Hippocampal formation (tissue), 2 donors: ENCODE measurements at regions not wholly inside any gene's neighbourhood (a gene's known extent, or its start where the extent isn't known, plus 50 kb on each side); places are given as distances from the start of the nearest gene placed in this dataset.
A peak's percentile ranks its signal among the peaks of the same experiment; 100 is the strongest.
"Not testable (repeated sequence)": the region's sequence is repeated elsewhere in the genome, so short reads cannot be mapped to it uniquely, and the experiment has no call there.

ENCODE experiments used
- DNase-seq, 2 donors: peaks; one replicate each; lab custom pipeline; 2025; lab: John Stamatoyannopoulos, UW

GRCh38 chr17:15802917-15803316 is 70.8 kb downstream of the TBC1D26 start:
- DNase-seq: not testable (repeated sequence)

DNA sequence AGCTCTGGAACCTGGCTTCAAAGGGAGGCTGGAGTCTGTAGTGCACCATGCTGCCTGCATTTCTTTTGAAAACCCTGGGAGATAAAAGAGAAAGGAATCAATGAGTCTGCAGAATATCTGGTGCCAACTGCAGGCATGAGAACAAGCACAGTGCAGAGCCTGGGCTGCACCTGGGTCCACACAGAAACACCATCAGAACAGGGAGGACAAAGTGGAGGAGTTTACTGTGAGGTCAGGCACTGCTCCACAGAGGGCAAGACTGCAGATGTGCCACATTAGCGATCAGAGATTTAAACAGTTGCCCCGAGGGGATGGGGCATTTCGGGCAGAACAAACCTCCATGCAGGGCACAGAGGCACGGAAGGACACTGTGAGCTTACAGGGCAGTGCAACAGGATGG is 74.7 kb downstream of the TBC1D26 start:
- DNase-seq: not testable (repeated sequence)

DNA sequence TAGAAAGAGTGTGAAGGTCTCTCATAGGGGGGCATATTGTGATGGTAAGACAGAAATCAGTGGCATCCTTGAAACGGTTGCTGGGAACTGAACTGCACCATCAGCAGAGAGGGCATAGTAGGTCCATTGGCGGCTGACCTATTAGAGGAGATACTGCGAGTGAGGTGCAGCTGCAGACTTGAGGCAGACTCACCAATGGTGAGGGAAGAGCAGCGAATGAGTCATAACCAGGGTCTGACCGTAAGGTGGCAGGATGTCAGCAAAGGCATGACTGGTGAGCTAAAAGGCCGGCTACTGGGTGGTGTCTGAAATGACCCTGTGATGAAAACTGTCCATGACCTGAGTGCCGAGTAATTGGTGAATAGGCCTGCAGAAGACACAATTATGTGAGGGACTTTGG is 81.3 kb downstream of the TBC1D26 start:
- DNase-seq: not testable (repeated sequence)

GRCh38 chr17:15814003-15814402 is 81.9 kb downstream of the TBC1D26 start:
- not testable (repeated sequence) for DNase-seq

DNA sequence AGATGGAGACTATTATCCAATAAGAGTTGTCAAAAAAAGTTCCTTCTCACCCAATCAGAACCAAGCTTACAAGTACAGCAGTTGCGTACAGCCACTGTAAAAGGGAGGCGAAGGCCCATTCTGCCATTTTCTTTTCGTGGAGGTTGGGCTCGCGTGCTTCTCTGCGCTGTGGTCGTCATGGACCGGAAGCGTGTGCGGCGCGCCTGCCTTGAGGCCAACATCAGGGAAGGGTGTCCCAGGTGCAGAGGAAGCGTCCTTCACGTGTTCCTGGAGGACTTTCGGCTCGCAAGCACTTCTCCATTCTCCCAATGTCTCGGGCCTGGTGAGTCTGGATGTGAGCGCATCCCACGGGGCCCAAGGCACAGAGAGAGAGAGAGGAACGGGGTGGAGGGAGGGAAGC is 85.8 kb downstream of the TBC1D26 start:
- not testable (repeated sequence) for DNase-seq

DNA sequence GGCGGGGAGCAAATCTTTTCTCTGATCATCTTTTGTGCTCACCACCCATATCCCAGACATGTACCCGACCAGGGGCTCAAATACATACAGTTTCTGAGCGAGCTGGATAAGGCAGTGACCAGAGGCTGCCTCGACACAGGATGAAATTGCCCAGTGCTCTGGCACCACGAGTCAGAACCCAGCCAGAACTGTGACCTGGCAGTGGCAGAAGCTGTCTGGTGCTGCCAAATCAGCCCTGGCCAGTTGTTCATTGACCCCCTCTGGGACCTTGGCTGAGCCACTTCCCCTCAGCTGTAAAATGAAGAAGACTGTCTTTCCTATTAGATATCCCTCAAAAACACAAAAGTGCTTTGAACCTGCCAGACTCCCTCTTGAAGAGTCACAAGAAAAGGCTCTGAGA is 90.2 kb downstream of the TBC1D26 start:
- DNase-seq: not testable (repeated sequence)

GRCh38 chr17:15828727-15829314 is 96.7 kb downstream of the TBC1D26 start:
- DNase-seq: peak; percentile 60 to 72

DNA sequence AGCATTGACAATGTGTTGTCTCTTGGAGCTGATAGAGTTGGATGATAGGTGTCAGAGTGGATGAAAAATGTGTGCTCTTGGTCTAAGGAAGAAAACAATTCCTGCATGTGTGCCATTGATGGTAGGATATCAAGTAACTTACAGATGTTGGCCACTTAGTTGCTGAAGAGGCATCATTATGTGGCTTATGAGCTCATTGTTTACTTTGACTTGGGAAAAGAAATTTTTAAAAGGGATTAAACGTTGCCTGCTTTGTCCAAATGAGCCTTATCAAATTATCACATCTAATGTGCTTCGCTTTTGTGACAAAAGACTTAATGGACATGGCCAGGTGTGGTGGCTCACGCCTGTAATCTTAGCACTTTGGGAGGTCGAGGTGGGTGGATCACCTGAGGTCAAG is 98.1 kb downstream of the TBC1D26 start:
- DNase-seq: not testable (repeated sequence)

- not testable (repeated sequence) for DNase-seq
Observed at GRCh38 chr17:15831182-15831581, 99.1 kb downstream of the TBC1D26 start.

DNA sequence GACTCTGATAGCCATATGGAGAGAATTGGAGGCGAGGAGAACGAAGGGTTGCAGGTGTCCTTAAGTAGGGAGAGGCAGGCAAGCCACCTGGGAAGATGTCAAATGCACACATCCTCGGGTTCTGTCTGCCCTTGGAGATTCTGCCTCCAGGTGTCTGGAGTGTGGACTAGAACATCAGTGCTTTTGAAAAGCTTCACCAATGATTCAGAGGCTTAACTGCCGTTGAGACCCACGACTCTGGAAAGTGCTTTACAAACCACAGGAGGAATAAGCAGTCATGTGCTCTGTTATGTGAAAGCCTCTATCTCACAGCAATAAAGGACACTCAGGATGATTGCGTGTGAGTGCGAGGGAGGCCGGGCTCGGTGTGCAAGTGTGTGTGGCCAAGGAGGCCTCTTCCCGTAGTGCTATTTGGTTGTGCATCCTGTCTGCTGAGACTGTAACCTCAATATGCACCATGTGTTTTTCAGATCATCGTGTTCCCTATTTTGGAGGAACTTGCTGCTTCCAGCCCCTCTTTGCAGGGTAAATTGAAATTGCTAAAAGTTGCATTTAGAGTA is 100.9 kb downstream of the TBC1D26 start:
- DNase-seq: not testable (repeated sequence)

- DNase-seq: not testable (repeated sequence)
Observed at GRCh38 chr17:15833890-15834289, 101.8 kb downstream of the TBC1D26 start.

- DNase-seq: not testable (repeated sequence)
Observed at GRCh38 chr17:15835481-15835880, 103.4 kb downstream of the TBC1D26 start.

GRCh38 chr17:15836249-15836982 is 104.3 kb downstream of the TBC1D26 start:
- DNase-seq: not testable (repeated sequence)

DNA sequence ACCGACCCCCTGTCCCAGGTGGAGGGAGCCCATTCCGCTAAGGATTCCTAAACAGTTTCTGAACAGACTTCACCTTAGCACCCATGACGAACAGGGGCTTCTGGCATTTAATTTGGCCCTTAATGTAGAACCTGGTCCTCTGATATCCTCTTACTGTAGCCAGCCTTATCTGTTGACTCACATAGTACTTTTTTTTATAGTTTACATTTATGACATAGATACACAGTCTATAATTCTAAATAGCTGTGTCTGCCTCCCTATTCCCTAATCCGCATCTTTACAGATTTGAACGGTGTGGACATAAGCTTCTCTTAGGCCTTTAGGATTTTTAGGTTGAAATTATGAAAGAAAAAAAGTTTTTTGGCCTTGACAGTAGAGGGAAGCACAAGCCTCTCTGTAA is 104.9 kb downstream of the TBC1D26 start:
- not testable (repeated sequence) for DNase-seq

DNA sequence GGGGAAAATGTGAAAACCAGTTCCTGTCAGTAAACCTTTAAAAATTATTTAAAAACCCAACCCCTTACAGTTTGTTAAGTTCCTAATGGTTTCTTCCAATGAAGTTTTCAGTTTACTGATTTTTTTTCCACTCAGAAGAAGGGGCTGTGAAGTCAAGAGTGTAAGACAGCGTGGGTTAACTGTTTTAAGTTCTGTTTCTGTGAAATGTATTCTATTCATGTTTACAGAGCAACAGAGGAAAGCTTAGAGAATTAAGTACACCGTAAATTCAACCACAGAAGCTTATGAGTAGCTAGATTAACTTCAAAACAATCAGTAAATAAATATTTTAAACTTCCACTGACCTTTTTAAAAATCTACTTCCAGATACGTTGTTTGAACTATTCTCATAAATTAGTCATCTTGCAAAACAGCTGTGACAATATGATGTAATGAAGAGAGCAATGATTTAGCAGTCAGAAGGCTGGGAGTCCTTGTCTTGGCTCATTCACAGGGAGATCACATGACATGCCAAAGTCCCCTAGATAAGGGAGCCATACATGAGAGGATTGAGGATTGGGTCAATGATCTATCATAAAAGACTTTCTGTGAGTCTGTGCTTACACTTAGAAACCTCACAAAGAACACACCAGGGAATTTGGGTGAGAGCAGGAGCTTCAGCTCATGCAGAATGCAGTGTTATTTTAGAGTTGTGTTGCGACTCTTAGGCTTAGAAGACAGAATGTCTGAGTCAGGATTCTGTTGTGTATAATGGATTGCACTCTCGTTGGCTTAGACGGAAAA is 97.3 kb upstream of the ADORA2B start:
- not testable (repeated sequence) for DNase-seq

GRCh38 chr17:15849054-15849453 is 95.9 kb upstream of the ADORA2B start:
- not testable (repeated sequence) for DNase-seq

DNA sequence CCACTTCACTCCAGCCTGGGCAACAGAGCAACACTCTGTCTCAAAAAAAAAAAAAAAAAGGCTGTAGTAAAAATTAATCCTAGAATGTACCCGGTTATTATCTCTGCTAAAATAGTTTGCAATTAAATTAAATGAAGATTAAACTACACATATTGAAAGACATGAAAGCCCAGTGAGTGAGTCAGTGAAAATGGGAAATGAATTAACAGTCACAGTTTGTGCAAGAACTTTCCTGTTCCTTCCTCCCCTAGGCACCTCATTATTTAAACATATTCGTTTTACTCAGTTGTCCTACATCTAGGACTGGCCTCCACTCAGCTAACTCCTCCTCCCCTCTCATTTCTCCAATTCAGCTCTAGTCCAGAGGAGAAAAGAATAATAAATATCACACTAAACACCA is 94.9 kb upstream of the ADORA2B start:
- DNase-seq: not testable (repeated sequence)

GRCh38 chr17:15850687-15851086 is 94.2 kb upstream of the ADORA2B start:
- not testable (repeated sequence) for DNase-seq

GRCh38 chr17:15852863-15853262 is 92.1 kb upstream of the ADORA2B start:
- DNase-seq: not testable (repeated sequence)

DNA sequence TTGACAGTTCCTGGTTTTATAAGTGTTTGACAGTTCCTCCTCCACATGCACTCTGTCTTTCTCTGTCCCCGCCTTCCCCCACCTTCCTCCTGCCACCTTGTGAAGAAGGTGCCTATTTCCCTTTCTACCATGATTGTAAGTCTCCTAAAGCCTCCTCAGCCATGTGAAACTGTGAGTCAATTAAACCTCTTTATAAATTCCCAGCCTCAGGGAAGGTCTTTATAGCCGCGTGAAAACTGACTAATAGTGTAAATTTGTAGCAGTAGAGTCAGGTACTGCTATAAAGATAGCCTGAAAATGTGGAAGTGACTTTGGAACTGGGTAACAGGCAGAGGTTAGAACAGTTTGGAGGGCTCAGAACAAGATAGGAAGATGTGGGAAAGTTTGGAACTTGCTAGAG is 88.7 kb upstream of the ADORA2B start:
- DNase-seq: not testable (repeated sequence)

- DNase-seq: not testable (repeated sequence)
Observed at GRCh38 chr17:15856745-15857144, 88.2 kb upstream of the ADORA2B start.

DNA sequence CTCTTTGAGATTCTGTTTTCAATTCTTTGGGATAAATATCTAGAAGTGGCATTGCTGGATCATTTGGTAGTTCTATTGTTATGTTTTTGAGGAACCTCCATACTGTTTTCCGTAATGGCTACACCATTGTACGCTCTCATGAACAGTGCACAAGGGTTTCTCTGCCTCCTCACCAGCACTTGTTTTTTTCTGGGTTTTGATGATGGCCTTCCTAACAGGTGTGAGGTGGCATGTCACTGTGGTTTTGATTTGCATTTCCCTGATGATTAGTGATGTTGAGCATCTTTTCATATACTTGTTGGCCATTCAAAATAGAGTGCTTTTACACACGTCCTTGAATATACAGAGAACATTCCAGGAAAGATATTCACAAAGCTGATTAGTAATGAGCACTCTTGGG is 86.8 kb upstream of the ADORA2B start:
- not testable (repeated sequence) for DNase-seq
